Gastroesophageal sphincter (tissue), 3 donors: ENCODE measurements at regions not wholly inside any gene's neighbourhood (a gene's known extent, or its start where the extent isn't known, plus 50 kb on each side); places are given as distances from the start of the nearest gene placed in this dataset.

ENCODE experiments used
- CTCF ChIP-seq, 4 experiments: fragments of 200-600 bp in 2 of 4; fragments of 450-650 bp in 2 of 4; sonication (generic) in 1 of 4; IDR thresholded peaks; one replicate each; pipeline ENCODE4 v1.5.1; 2017 to 2019; ENCODE audit warnings: antibody characterized with exemption in 4 of 4, mild to moderate bottlenecking in 2 of 4, moderate library complexity in 2 of 4
- EP300 ChIP-seq: sonication (generic); formaldehyde crosslinking; IDR thresholded peaks from one replicate; pipeline ENCODE4 v1.6.1; 2017; ENCODE audit warnings: antibody characterized with exemption, mild to moderate bottlenecking
- POLR2A ChIP-seq, 2 donors: fragments of 450-650 bp; IDR thresholded peaks; one replicate each; pipeline ENCODE4 v1.6.1; 2017; ENCODE audit warnings: antibody characterized with exemption in 2 of 2, mild to moderate bottlenecking in 2 of 2, moderate library complexity in 1 of 2
- POLR2AphosphoS5 ChIP-seq: sonication (generic); formaldehyde crosslinking; IDR thresholded peaks from one replicate; pipeline ENCODE4 v1.6.1; 2017; ENCODE audit warnings: antibody characterized with exemption

- TF ChIP-seq CTCF (IDR thresholded peaks at IDR 0.05) (no peak), POLR2A (IDR thresholded peaks at IDR 0.05) (no peak), POLR2AphosphoS5 (no peak), EP300 (no peak)
These were observed 106.7 kb upstream of the PRKX start for GRCh38 chrX:3820167-3820566.
